Peyer's patch (tissue), 4 donors: ENCODE measurements at regions not wholly inside any gene's neighbourhood (a gene's known extent, or its start where the extent isn't known, plus 50 kb on each side); places are given as distances from the start of the nearest gene placed in this dataset.

ENCODE experiments used
- POLR2A ChIP-seq, 2 donors: fragments of 450-650 bp; IDR thresholded peaks; one replicate each; pipeline ENCODE4 v1.5.1; 2017; ENCODE audit warnings: antibody characterized with exemption in 2 of 2, mild to moderate bottlenecking in 2 of 2, moderate library complexity in 2 of 2
- TF ChIP-seq, protein P1 (sequence below), 6 experiments: fragments of 450-650 bp in 4 of 6; fragments of 200-600 bp in 2 of 6; sonication (generic) in 1 of 6; IDR thresholded peaks; one replicate each; pipeline ENCODE4 v1.5.1; 2017 to 2019; ENCODE audit warnings: antibody characterized with exemption in 6 of 6, mild to moderate bottlenecking in 3 of 6, moderate library complexity in 1 of 6

DNA sequence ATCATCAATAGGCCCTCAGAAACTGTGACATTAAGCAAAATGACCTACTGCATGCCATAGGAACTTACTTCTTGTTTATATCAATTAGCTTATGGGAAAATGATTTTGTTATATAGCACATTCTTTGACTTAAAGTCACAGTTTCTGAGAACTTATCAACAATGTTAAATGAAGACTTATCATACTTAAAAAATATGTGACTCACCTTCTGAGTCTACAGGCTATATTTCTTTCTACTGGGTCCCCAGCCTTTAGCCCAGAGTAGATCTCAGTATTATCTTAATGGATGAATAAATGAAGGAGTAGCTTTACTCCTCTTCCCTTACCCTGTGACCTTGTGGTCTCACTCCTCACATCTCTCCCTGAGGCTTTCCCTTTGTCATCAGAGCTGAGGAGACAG lies 180.2 kb downstream of the MAFB start:
- TF ChIP-seq, protein P1, sequence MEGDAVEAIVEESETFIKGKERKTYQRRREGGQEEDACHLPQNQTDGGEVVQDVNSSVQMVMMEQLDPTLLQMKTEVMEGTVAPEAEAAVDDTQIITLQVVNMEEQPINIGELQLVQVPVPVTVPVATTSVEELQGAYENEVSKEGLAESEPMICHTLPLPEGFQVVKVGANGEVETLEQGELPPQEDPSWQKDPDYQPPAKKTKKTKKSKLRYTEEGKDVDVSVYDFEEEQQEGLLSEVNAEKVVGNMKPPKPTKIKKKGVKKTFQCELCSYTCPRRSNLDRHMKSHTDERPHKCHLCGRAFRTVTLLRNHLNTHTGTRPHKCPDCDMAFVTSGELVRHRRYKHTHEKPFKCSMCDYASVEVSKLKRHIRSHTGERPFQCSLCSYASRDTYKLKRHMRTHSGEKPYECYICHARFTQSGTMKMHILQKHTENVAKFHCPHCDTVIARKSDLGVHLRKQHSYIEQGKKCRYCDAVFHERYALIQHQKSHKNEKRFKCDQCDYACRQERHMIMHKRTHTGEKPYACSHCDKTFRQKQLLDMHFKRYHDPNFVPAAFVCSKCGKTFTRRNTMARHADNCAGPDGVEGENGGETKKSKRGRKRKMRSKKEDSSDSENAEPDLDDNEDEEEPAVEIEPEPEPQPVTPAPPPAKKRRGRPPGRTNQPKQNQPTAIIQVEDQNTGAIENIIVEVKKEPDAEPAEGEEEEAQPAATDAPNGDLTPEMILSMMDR (IDR thresholded peaks at IDR 0.05), result no peak
- TF ChIP-seq POLR2A (IDR thresholded peaks at IDR 0.05), result no peak
